ENCODE measurements at regions not wholly inside any gene's neighbourhood (a gene's known extent, or its start where the extent isn't known, plus 50 kb on each side); places are given as distances from the start of the nearest gene placed in this dataset.

GRCh38 chr14:28515571-28515970 lies 251.0 kb upstream of the FOXG1 start:
- peak overlapping the region; percentile 56 for H2AFZ ChIP-seq (ENCODE audit: low read depth, low read length)
- H3K36me3 Mint-ChIP-seq (ENCODE audit: low read depth, unreplicated experiment): no peaks in the 10 kb centered on the region
- H4K20me1 ChIP-seq (ENCODE audit: insufficient read depth, low read length): no peaks in the 10 kb centered on the region
- no peaks in the 10 kb centered on the region for H3K27me3 ChIP-seq (ENCODE audit: insufficient read depth, low read length)
- H3K27ac Mint-ChIP-seq (ENCODE audit: unreplicated experiment): peak overlapping the region; percentile 96
- no peak for TF ChIP-seq EZH2 (IDR thresholded peaks at IDR 0.05; ENCODE audit: insufficient read depth, low read length)
- TF ChIP-seq CTCF (IDR thresholded peaks at IDR 0.05; ENCODE audit: insufficient read depth, low read depth, low read length): no peak
- no peak overlapping the region for H3K4me3 ChIP-seq (ENCODE audit: insufficient read depth, low read depth, low read length)
- H3K9me3 ChIP-seq (ENCODE audit: insufficient read depth, low read depth, low read length): no peaks in the 10 kb centered on the region
- no peaks in the 10 kb centered on the region for H3K27me3 Mint-ChIP-seq (ENCODE audit: low read depth, unreplicated experiment)
- H3K9ac ChIP-seq (ENCODE audit: low read length): no peak overlapping the region
- peaks cover 1% of the 10 kb centered on the region for H3K9me3 Mint-ChIP-seq (ENCODE audit: unreplicated experiment)
- no peaks in the 10 kb centered on the region for H3K79me2 ChIP-seq (ENCODE audit: insufficient read depth, low read length)
- H3K27ac ChIP-seq (ENCODE audit: low read depth, low read length): no peak overlapping the region
- H3K4me1 Mint-ChIP-seq (ENCODE audit: low read depth, unreplicated experiment): peaks cover 11% of the 10 kb centered on the region
- FAIRE-seq (no peak), DNase-seq (ENCODE audit: low read depth) (peak; percentile 83)
- H3K4me1 ChIP-seq (ENCODE audit: insufficient read depth, low read length): no peaks in the 10 kb centered on the region
- H3K4me2 ChIP-seq (ENCODE audit: low read length): no peak overlapping the region
- H3K36me3 ChIP-seq (ENCODE audit: insufficient read depth, low read length): no peaks in the 10 kb centered on the region
- H3K4me3 Mint-ChIP-seq (ENCODE audit: unreplicated experiment): no peak overlapping the region

DNA sequence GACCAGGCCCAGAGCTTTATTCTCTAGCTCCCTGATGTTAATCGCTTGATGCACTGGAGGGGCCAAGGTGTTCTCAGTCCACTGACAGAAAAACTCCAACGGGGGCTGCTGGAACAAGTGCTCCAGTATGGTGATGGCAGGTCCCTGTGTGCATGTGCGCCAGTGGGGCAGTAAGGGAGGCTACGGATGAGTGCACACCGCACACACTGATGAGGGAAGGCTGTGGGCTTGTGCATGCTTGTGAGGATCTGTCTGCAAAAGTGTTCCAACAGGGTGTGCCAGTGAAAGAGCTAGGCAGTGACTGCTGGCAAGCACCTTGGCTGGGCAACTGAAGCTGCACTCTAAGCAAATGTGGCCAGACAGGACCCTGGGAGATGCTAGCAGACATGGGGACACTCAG lies 229.7 kb upstream of the FOXG1 start:
- H3K27me3 Mint-ChIP-seq (ENCODE audit: low read depth, unreplicated experiment): no peaks in the 10 kb centered on the region
- Histone ChIP-seq H3K4me3 (ENCODE audit: insufficient read depth, low read depth, low read length) (no peak overlapping the region), H3K9ac (ENCODE audit: low read length) (no peak overlapping the region), H3K27ac (ENCODE audit: low read depth, low read length) (no peak overlapping the region), H2AFZ (ENCODE audit: low read depth, low read length) (no peak overlapping the region), H3K79me2 (ENCODE audit: insufficient read depth, low read length) (no peaks in the 10 kb centered on the region), H3K4me1 (ENCODE audit: insufficient read depth, low read length) (no peaks in the 10 kb centered on the region), H3K27me3 (ENCODE audit: insufficient read depth, low read length) (no peaks in the 10 kb centered on the region), H4K20me1 (ENCODE audit: insufficient read depth, low read length) (no peaks in the 10 kb centered on the region), H3K4me2 (ENCODE audit: low read length) (no peak overlapping the region), H3K9me3 (ENCODE audit: insufficient read depth, low read depth, low read length) (no peaks in the 10 kb centered on the region), H3K36me3 (ENCODE audit: insufficient read depth, low read length) (no peaks in the 10 kb centered on the region)
- no peaks in the 10 kb centered on the region for H3K4me1 Mint-ChIP-seq (ENCODE audit: low read depth, unreplicated experiment)
- FAIRE-seq: no peak
- H3K27ac Mint-ChIP-seq (ENCODE audit: unreplicated experiment): no peak overlapping the region
- no peak for TF ChIP-seq CTCF (IDR thresholded peaks at IDR 0.05; ENCODE audit: insufficient read depth, low read depth, low read length)
- TF ChIP-seq EZH2 (IDR thresholded peaks at IDR 0.05; ENCODE audit: insufficient read depth, low read length): no peak
- no peaks in the 10 kb centered on the region for H3K36me3 Mint-ChIP-seq (ENCODE audit: low read depth, unreplicated experiment)
- no peak for DNase-seq (ENCODE audit: low read depth)
- H3K4me3 Mint-ChIP-seq (ENCODE audit: unreplicated experiment): no peak overlapping the region
- H3K9me3 Mint-ChIP-seq (ENCODE audit: unreplicated experiment): peaks cover 14% of the 10 kb centered on the region

GRCh38 chr14:28542040-28542439 lies 224.5 kb upstream of the FOXG1 start:
- TF ChIP-seq EZH2 (IDR thresholded peaks at IDR 0.05; ENCODE audit: insufficient read depth, low read length) (no peak), CTCF (IDR thresholded peaks at IDR 0.05; ENCODE audit: insufficient read depth, low read depth, low read length) (no peak)

More at GRCh38 chr14:28542040-28542439, 224.5 kb upstream of the FOXG1 start:
- Histone ChIP-seq H2AFZ (ENCODE audit: low read depth, low read length) (no peak overlapping the region), H3K4me1 (ENCODE audit: insufficient read depth, low read length) (no peaks in the 10 kb centered on the region), H3K27me3 (ENCODE audit: insufficient read depth, low read length) (no peaks in the 10 kb centered on the region), H3K79me2 (ENCODE audit: insufficient read depth, low read length) (no peaks in the 10 kb centered on the region), H3K36me3 (ENCODE audit: insufficient read depth, low read length) (no peaks in the 10 kb centered on the region), H3K4me2 (ENCODE audit: low read length) (no peak overlapping the region), H3K9ac (ENCODE audit: low read length) (no peak overlapping the region), H3K4me3 (ENCODE audit: insufficient read depth, low read depth, low read length) (no peak overlapping the region), H3K27ac (ENCODE audit: low read depth, low read length) (no peak overlapping the region), H4K20me1 (ENCODE audit: insufficient read depth, low read length) (no peaks in the 10 kb centered on the region), H3K9me3 (ENCODE audit: insufficient read depth, low read depth, low read length) (no peaks in the 10 kb centered on the region)
- Mint-ChIP-seq H3K4me3 (ENCODE audit: unreplicated experiment) (no peak overlapping the region), H3K36me3 (ENCODE audit: low read depth, unreplicated experiment) (no peaks in the 10 kb centered on the region), H3K27me3 (ENCODE audit: low read depth, unreplicated experiment) (no peaks in the 10 kb centered on the region), H3K9me3 (ENCODE audit: unreplicated experiment) (peaks cover 14% of the 10 kb centered on the region), H3K27ac (ENCODE audit: unreplicated experiment) (no peak overlapping the region), H3K4me1 (ENCODE audit: low read depth, unreplicated experiment) (no peaks in the 10 kb centered on the region)
- no peak for FAIRE-seq
- peak; percentile 22 for DNase-seq (ENCODE audit: low read depth)
